Endothelial cell of umbilical vein (primary cell): ENCODE measurements at regions not wholly inside any gene's neighbourhood (a gene's known extent, or its start where the extent isn't known, plus 50 kb on each side); places are given as distances from the start of the nearest gene placed in this dataset.
A peak's percentile ranks its signal among the peaks of the same experiment; 100 is the strongest.

Experiments
- BruUV-seq: library from RNA; stranded (reverse); fragments of 400-500 nt; replicated peaks from 2 replicates; lab custom pipeline; 2021; lab: Mats Ljungman, UMichigan
- CTCF ChIA-PET: fragments of 300-600, 350-600 bp; sonication (Branson Sonifier 250); formaldehyde crosslinking; loops from one replicate; lab custom pipeline; 2021; ENCODE audit warnings: antibody characterized with exemption, inconsistent platforms; lab: Charles Lee
- POLR2A ChIA-PET: fragments of 300-600, 350-600 bp; sonication (Branson Sonifier 250); formaldehyde crosslinking; loops from one replicate; lab custom pipeline; 2021; ENCODE audit warnings: antibody characterized with exemption, inconsistent platforms; lab: Charles Lee
- DNase-seq: peaks from one replicate; pipeline ENCODE4 v3.0.0-alpha.2; 2011; ENCODE audit warnings: low read depth, low spot score
- FAIRE-seq: peaks from 2 replicates; lab custom pipeline; 2011; peaks lifted over from hg19 to GRCh38; lab: Jason Lieb, UNC
- H2AFZ ChIP-seq: 2 replicates; pipeline ENCODE4 v1.6.0; 2012; ENCODE audit warnings: low read depth, low read length, control low read depth, inconsistent platforms
- H3K27ac ChIP-seq: 2 replicates; pipeline ENCODE4 v1.5.1; 2011; ENCODE audit warnings: low read depth, mild to moderate bottlenecking, control low read depth, low read length, moderate library complexity; ENCODE audit not compliant: insufficient read depth
- H3K27me3 ChIP-seq, 2 experiments: 2 replicates each; pipeline versions ENCODE4 v1.6.0 to v1.6.1; 2011; ENCODE audit warnings: low read length in 2 of 2, mixed read lengths in 1 of 2; ENCODE audit not compliant: control insufficient read depth in 2 of 2, insufficient read depth in 2 of 2
- H3K36me3 ChIP-seq, 2 experiments: 2 replicates in 1 of 2; 3 replicates in 1 of 2; pipeline ENCODE4 v1.5.1; 2011; ENCODE audit warnings: low read length in 2 of 2, mild to moderate bottlenecking in 1 of 2, moderate library complexity in 1 of 2; ENCODE audit not compliant: control insufficient read depth in 2 of 2, insufficient read depth in 2 of 2; ENCODE audit errors: extremely low read depth in 1 of 2
- H3K4me1 ChIP-seq: 3 replicates; pipeline ENCODE4 v1.5.1; 2011; ENCODE audit warnings: mild to moderate bottlenecking, low read length; ENCODE audit not compliant: control insufficient read depth, insufficient read depth; ENCODE audit errors: extremely low read depth
- H3K4me2 ChIP-seq: 2 replicates; pipeline ENCODE4 v1.6.1; 2011; ENCODE audit warnings: low read length, control low read depth, mixed read lengths; ENCODE audit not compliant: insufficient read depth
- H3K4me3 ChIP-seq, 3 experiments: fragments of 200-600 bp in 1 of 3; sonication (generic), shearing (Covaris generic) in 1 of 3; replicated peaks in 1 of 3; 2 replicates each; pipeline ENCODE4 v1.5.1; 2011 to 2016; ENCODE audit warnings: control low read depth in 3 of 3, low read length in 3 of 3, mild to moderate bottlenecking in 2 of 3, inconsistent platforms in 1 of 3, low read depth in 1 of 3, moderate library complexity in 1 of 3; ENCODE audit not compliant: insufficient read depth in 1 of 3
- H3K79me2 ChIP-seq: 2 replicates; pipeline ENCODE4 v1.6.0; 2012; ENCODE audit warnings: low read length, inconsistent platforms; ENCODE audit not compliant: control insufficient read depth, insufficient read depth
- H3K9ac ChIP-seq: replicated peaks from 2 replicates; pipeline ENCODE3; 2011; ENCODE audit warnings: low read length, control low read depth; ENCODE audit not compliant: insufficient read depth; ENCODE audit errors: extremely low read depth
- H3K9me1 ChIP-seq: replicated peaks from 3 replicates; pipeline ENCODE4 v1.6.0; 2011; ENCODE audit warnings: mild to moderate bottlenecking, low read length; ENCODE audit not compliant: control insufficient read depth, insufficient read depth; ENCODE audit errors: extremely low read depth
- H3K9me3 ChIP-seq: replicated peaks from 2 replicates; pipeline ENCODE4 v1.5.1; 2012; ENCODE audit warnings: low read length, inconsistent platforms; ENCODE audit not compliant: control insufficient read depth, insufficient read depth
- H4K20me1 ChIP-seq: replicated peaks from 2 replicates; pipeline ENCODE3; 2011; ENCODE audit warnings: mild to moderate bottlenecking, low read length; ENCODE audit not compliant: control insufficient read depth, insufficient read depth; ENCODE audit errors: extremely low read depth
- EZH2 ChIP-seq: IDR thresholded peaks from 2 replicates; pipeline ENCODE4 v1.6.1; 2012; ENCODE audit warnings: borderline replicate concordance, low read depth, mild to moderate bottlenecking, moderate library complexity, low read length, inconsistent platforms; ENCODE audit not compliant: severe bottlenecking
- FOS ChIP-seq: IDR thresholded peaks from 2 replicates; pipeline ENCODE4 v1.6.1; 2011; ENCODE audit warnings: mild to moderate bottlenecking, low read length, moderate library complexity, borderline replicate concordance; ENCODE audit not compliant: insufficient read depth
- GATA2 ChIP-seq: IDR thresholded peaks from 2 replicates; pipeline ENCODE4 v1.7.0; 2011; ENCODE audit warnings: low read depth, mild to moderate bottlenecking, moderate library complexity, mixed read lengths, low read length; ENCODE audit not compliant: insufficient read length, insufficient read depth
- JUN ChIP-seq: IDR thresholded peaks from 2 replicates; pipeline ENCODE4 v1.6.1; 2011; ENCODE audit warnings: borderline replicate concordance, low read depth; ENCODE audit not compliant: insufficient read length, insufficient read depth
- MYC ChIP-seq: IDR thresholded peaks from one replicate; pipeline ENCODE4 v1.6.1; 2011; ENCODE audit warnings: mild to moderate bottlenecking, low read depth, low read length
- POLR2A ChIP-seq: IDR thresholded peaks from 2 replicates; pipeline ENCODE4 v1.6.1; 2012; ENCODE audit warnings: low read depth, mild to moderate bottlenecking, control low read depth, low read length
- POLR2AphosphoS5 ChIP-seq: IDR thresholded peaks from 2 replicates; pipeline ENCODE4 v1.6.1; 2012; ENCODE audit warnings: low read depth, mild to moderate bottlenecking, control low read depth, low read length, moderate library complexity; ENCODE audit not compliant: insufficient read depth
- dilution Hi-C: fragments of 300-500 bp; cut with MboI; formaldehyde crosslinking; loops from one replicate; pipeline ENCODE4 v1.15.0; 2019; ENCODE audit warnings: low sequenced_read_pairs; ENCODE audit not compliant: extremely low pct_ligation_motif_present
- intact Hi-C: fragments of 100-400 bp; cut with micrococcal nuclease; formaldehyde crosslinking; loops from one replicate; pipeline ENCODE4 v1.10.0; 2022
- TF ChIP-seq, protein P1 (sequence below): IDR thresholded peaks from 2 replicates; pipeline ENCODE4 v1.6.1; 2011; ENCODE audit not compliant: insufficient read depth, insufficient read length
- TF ChIP-seq, protein P2 (sequence below), 2 donors: IDR thresholded peaks; 1 replicate in 1 of 2; 2 replicates in 1 of 2; pipeline ENCODE4 v1.5.1; 2011; ENCODE audit warnings: low read length in 2 of 2, mild to moderate bottlenecking in 2 of 2, moderate library complexity in 2 of 2, control low read depth in 1 of 2, inconsistent platforms in 1 of 2, low read depth in 1 of 2; ENCODE audit not compliant: insufficient read depth in 1 of 2; ENCODE audit errors: extremely low read depth in 1 of 2

DNA sequence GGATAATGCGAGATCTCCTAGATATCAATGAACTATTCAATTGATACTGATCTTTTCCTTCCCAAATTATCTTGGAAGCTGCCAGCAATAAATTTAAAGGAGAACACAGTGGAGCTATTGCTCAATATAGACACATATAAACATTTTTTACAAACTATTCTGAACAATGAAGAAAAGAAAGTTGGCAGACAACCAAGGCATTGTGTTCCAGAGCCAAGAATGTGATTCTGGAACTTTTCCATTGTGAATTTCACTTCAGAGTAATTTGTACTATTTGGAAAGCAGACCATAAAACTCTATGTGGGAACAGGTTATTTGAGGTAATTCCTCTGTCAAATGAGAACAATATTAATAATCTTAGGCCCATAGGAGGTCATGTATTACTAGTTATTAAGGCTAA, 588.2 kb downstream of the IRS1 start:
- dilution Hi-C loops (no loop called here), intact Hi-C loops (loop anchor here (5.0 to 10.0 kb wide), 4 partner anchors 263 to 581 kb away; no protein-coding TSS in a partner anchor)
- Histone ChIP-seq H3K4me3 (no peak overlapping the region), H3K4me2 (no peak overlapping the region), H3K4me1 (peaks cover 3% of the 10 kb centered on the region), H3K27ac (no peak overlapping the region), H3K36me3 (no peaks in the 10 kb centered on the region), H4K20me1 (no peaks in the 10 kb centered on the region), H3K9me3 (no peaks in the 10 kb centered on the region), H2AFZ (no peak overlapping the region), H3K9ac (no peak overlapping the region), H3K79me2 (no peaks in the 10 kb centered on the region), H3K9me1 (no peaks in the 10 kb centered on the region), H3K27me3 (no peaks in the 10 kb centered on the region)
- POLR2A ChIA-PET = no interaction called here
- CTCF ChIA-PET = no interaction called here
- DNase-seq = peak; percentile 68
- no peak for FAIRE-seq
- no peak for TF ChIP-seq JUN
- TF ChIP-seq POLR2AphosphoS5 = no peak
- TF ChIP-seq EZH2 = no peak
- no peak for TF ChIP-seq POLR2A
- no peak for TF ChIP-seq MYC
- no peak for TF ChIP-seq GATA2
- TF ChIP-seq, protein P1, sequence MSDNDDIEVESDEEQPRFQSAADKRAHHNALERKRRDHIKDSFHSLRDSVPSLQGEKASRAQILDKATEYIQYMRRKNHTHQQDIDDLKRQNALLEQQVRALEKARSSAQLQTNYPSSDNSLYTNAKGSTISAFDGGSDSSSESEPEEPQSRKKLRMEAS = no peak
- TF ChIP-seq FOS = no peak
- TF ChIP-seq, protein P2, sequence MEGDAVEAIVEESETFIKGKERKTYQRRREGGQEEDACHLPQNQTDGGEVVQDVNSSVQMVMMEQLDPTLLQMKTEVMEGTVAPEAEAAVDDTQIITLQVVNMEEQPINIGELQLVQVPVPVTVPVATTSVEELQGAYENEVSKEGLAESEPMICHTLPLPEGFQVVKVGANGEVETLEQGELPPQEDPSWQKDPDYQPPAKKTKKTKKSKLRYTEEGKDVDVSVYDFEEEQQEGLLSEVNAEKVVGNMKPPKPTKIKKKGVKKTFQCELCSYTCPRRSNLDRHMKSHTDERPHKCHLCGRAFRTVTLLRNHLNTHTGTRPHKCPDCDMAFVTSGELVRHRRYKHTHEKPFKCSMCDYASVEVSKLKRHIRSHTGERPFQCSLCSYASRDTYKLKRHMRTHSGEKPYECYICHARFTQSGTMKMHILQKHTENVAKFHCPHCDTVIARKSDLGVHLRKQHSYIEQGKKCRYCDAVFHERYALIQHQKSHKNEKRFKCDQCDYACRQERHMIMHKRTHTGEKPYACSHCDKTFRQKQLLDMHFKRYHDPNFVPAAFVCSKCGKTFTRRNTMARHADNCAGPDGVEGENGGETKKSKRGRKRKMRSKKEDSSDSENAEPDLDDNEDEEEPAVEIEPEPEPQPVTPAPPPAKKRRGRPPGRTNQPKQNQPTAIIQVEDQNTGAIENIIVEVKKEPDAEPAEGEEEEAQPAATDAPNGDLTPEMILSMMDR (IDR thresholded peaks at IDR 0.05; ENCODE audit: extremely low read depth in 1 of 2, insufficient read depth in 1 of 2, low read depth in 1 of 2, low read length in 2 of 2) = no peak
- no TSS peak for BruUV-seq
